Endothelial cell of umbilical vein (primary cell): ENCODE measurements at regions not wholly inside any gene's neighbourhood (a gene's known extent, or its start where the extent isn't known, plus 50 kb on each side); places are given as distances from the start of the nearest gene placed in this dataset.

Source experiments
- BruUV-seq: library from RNA; stranded (reverse); fragments of 400-500 nt; replicated peaks from 2 replicates; lab custom pipeline; 2021; lab: Mats Ljungman, UMichigan
- CTCF ChIA-PET: fragments of 300-600, 350-600 bp; sonication (Branson Sonifier 250); formaldehyde crosslinking; loops from one replicate; lab custom pipeline; 2021; ENCODE audit warnings: antibody characterized with exemption, inconsistent platforms; lab: Charles Lee
- POLR2A ChIA-PET: fragments of 300-600, 350-600 bp; sonication (Branson Sonifier 250); formaldehyde crosslinking; loops from one replicate; lab custom pipeline; 2021; ENCODE audit warnings: antibody characterized with exemption, inconsistent platforms; lab: Charles Lee
- DNase-seq: peaks from one replicate; pipeline ENCODE4 v3.0.0-alpha.2; 2011; ENCODE audit warnings: low read depth, low spot score
- FAIRE-seq: peaks from 2 replicates; lab custom pipeline; 2011; peaks lifted over from hg19 to GRCh38; lab: Jason Lieb, UNC
- H2AFZ ChIP-seq: 2 replicates; pipeline ENCODE4 v1.6.0; 2012; ENCODE audit warnings: low read depth, low read length, control low read depth, inconsistent platforms
- H3K27ac ChIP-seq: 2 replicates; pipeline ENCODE4 v1.5.1; 2011; ENCODE audit warnings: low read depth, mild to moderate bottlenecking, control low read depth, low read length, moderate library complexity; ENCODE audit not compliant: insufficient read depth
- H3K27me3 ChIP-seq, 2 experiments: 2 replicates each; pipeline versions ENCODE4 v1.6.0 to v1.6.1; 2011; ENCODE audit warnings: low read length in 2 of 2, mixed read lengths in 1 of 2; ENCODE audit not compliant: control insufficient read depth in 2 of 2, insufficient read depth in 2 of 2
- H3K36me3 ChIP-seq, 2 experiments: 2 replicates in 1 of 2; 3 replicates in 1 of 2; pipeline ENCODE4 v1.5.1; 2011; ENCODE audit warnings: low read length in 2 of 2, mild to moderate bottlenecking in 1 of 2, moderate library complexity in 1 of 2; ENCODE audit not compliant: control insufficient read depth in 2 of 2, insufficient read depth in 2 of 2; ENCODE audit errors: extremely low read depth in 1 of 2
- H3K4me1 ChIP-seq: 3 replicates; pipeline ENCODE4 v1.5.1; 2011; ENCODE audit warnings: mild to moderate bottlenecking, low read length; ENCODE audit not compliant: control insufficient read depth, insufficient read depth; ENCODE audit errors: extremely low read depth
- H3K4me2 ChIP-seq: 2 replicates; pipeline ENCODE4 v1.6.1; 2011; ENCODE audit warnings: low read length, control low read depth, mixed read lengths; ENCODE audit not compliant: insufficient read depth
- H3K4me3 ChIP-seq, 3 experiments: fragments of 200-600 bp in 1 of 3; sonication (generic), shearing (Covaris generic) in 1 of 3; replicated peaks in 1 of 3; 2 replicates each; pipeline ENCODE4 v1.5.1; 2011 to 2016; ENCODE audit warnings: control low read depth in 3 of 3, low read length in 3 of 3, mild to moderate bottlenecking in 2 of 3, inconsistent platforms in 1 of 3, low read depth in 1 of 3, moderate library complexity in 1 of 3; ENCODE audit not compliant: insufficient read depth in 1 of 3
- H3K79me2 ChIP-seq: 2 replicates; pipeline ENCODE4 v1.6.0; 2012; ENCODE audit warnings: low read length, inconsistent platforms; ENCODE audit not compliant: control insufficient read depth, insufficient read depth
- H3K9ac ChIP-seq: replicated peaks from 2 replicates; pipeline ENCODE3; 2011; ENCODE audit warnings: low read length, control low read depth; ENCODE audit not compliant: insufficient read depth; ENCODE audit errors: extremely low read depth
- H3K9me1 ChIP-seq: replicated peaks from 3 replicates; pipeline ENCODE4 v1.6.0; 2011; ENCODE audit warnings: mild to moderate bottlenecking, low read length; ENCODE audit not compliant: control insufficient read depth, insufficient read depth; ENCODE audit errors: extremely low read depth
- H3K9me3 ChIP-seq: replicated peaks from 2 replicates; pipeline ENCODE4 v1.5.1; 2012; ENCODE audit warnings: low read length, inconsistent platforms; ENCODE audit not compliant: control insufficient read depth, insufficient read depth
- H4K20me1 ChIP-seq: replicated peaks from 2 replicates; pipeline ENCODE3; 2011; ENCODE audit warnings: mild to moderate bottlenecking, low read length; ENCODE audit not compliant: control insufficient read depth, insufficient read depth; ENCODE audit errors: extremely low read depth
- CTCF ChIP-seq, 2 donors: IDR thresholded peaks; 1 replicate in 1 of 2; 2 replicates in 1 of 2; pipeline ENCODE4 v1.5.1; 2011; ENCODE audit warnings: low read length in 2 of 2, mild to moderate bottlenecking in 2 of 2, moderate library complexity in 2 of 2, control low read depth in 1 of 2, inconsistent platforms in 1 of 2, low read depth in 1 of 2; ENCODE audit not compliant: insufficient read depth in 1 of 2; ENCODE audit errors: extremely low read depth in 1 of 2
- EZH2 ChIP-seq: IDR thresholded peaks from 2 replicates; pipeline ENCODE4 v1.6.1; 2012; ENCODE audit warnings: borderline replicate concordance, low read depth, mild to moderate bottlenecking, moderate library complexity, low read length, inconsistent platforms; ENCODE audit not compliant: severe bottlenecking
- FOS ChIP-seq: IDR thresholded peaks from 2 replicates; pipeline ENCODE4 v1.6.1; 2011; ENCODE audit warnings: mild to moderate bottlenecking, low read length, moderate library complexity, borderline replicate concordance; ENCODE audit not compliant: insufficient read depth
- GATA2 ChIP-seq: IDR thresholded peaks from 2 replicates; pipeline ENCODE4 v1.7.0; 2011; ENCODE audit warnings: low read depth, mild to moderate bottlenecking, moderate library complexity, mixed read lengths, low read length; ENCODE audit not compliant: insufficient read length, insufficient read depth
- JUN ChIP-seq: IDR thresholded peaks from 2 replicates; pipeline ENCODE4 v1.6.1; 2011; ENCODE audit warnings: borderline replicate concordance, low read depth; ENCODE audit not compliant: insufficient read length, insufficient read depth
- MAX ChIP-seq: IDR thresholded peaks from 2 replicates; pipeline ENCODE4 v1.6.1; 2011; ENCODE audit not compliant: insufficient read depth, insufficient read length
- MYC ChIP-seq: IDR thresholded peaks from one replicate; pipeline ENCODE4 v1.6.1; 2011; ENCODE audit warnings: mild to moderate bottlenecking, low read depth, low read length
- POLR2A ChIP-seq: IDR thresholded peaks from 2 replicates; pipeline ENCODE4 v1.6.1; 2012; ENCODE audit warnings: low read depth, mild to moderate bottlenecking, control low read depth, low read length
- POLR2AphosphoS5 ChIP-seq: IDR thresholded peaks from 2 replicates; pipeline ENCODE4 v1.6.1; 2012; ENCODE audit warnings: low read depth, mild to moderate bottlenecking, control low read depth, low read length, moderate library complexity; ENCODE audit not compliant: insufficient read depth
- dilution Hi-C: fragments of 300-500 bp; cut with MboI; formaldehyde crosslinking; loops from one replicate; pipeline ENCODE4 v1.15.0; 2019; ENCODE audit warnings: low sequenced_read_pairs; ENCODE audit not compliant: extremely low pct_ligation_motif_present
- intact Hi-C: fragments of 100-400 bp; cut with micrococcal nuclease; formaldehyde crosslinking; loops from one replicate; pipeline ENCODE4 v1.10.0; 2022

GRCh38 chr2:146916914-146917313, 927.9 kb upstream of the ACVR2A start:
- Histone ChIP-seq H3K9ac (no peak overlapping the region), H3K9me1 (no peaks in the 10 kb centered on the region), H3K27ac (no peak overlapping the region), H3K4me3 (no peak overlapping the region), H3K9me3 (no peaks in the 10 kb centered on the region), H4K20me1 (no peaks in the 10 kb centered on the region), H3K79me2 (no peaks in the 10 kb centered on the region), H3K27me3 (no peaks in the 10 kb centered on the region), H2AFZ (no peak overlapping the region), H3K36me3 (no peaks in the 10 kb centered on the region), H3K4me1 (no peaks in the 10 kb centered on the region), H3K4me2 (no peak overlapping the region)
- intact Hi-C loops, result no loop called here
- dilution Hi-C loops, result no loop called here
- ChIA-PET POLR2A (no interaction called here), CTCF (interaction anchor here (1.3 kb wide), 1 partner anchor 10 kb away, joined by 7 read pairs; no protein-coding TSS in a partner anchor)
- FAIRE-seq (no peak), DNase-seq (no peak)
- no TSS peak for BruUV-seq
- no peak for TF ChIP-seq CTCF (IDR thresholded peaks at IDR 0.05; ENCODE audit: extremely low read depth in 1 of 2, insufficient read depth in 1 of 2, low read depth in 1 of 2, low read length in 2 of 2)
- no peak for TF ChIP-seq EZH2
- TF ChIP-seq MAX, result no peak
- TF ChIP-seq GATA2, result no peak
- TF ChIP-seq MYC, result no peak
- TF ChIP-seq FOS, result no peak
- no peak for TF ChIP-seq POLR2AphosphoS5
- no peak for TF ChIP-seq JUN
- TF ChIP-seq POLR2A, result no peak
